A673 (cell line): ENCODE measurements at regions not wholly inside any gene's neighbourhood (a gene's known extent, or its start where the extent isn't known, plus 50 kb on each side); places are given as distances from the start of the nearest gene placed in this dataset.

Experiments
- BruUV-seq: library from RNA; stranded (reverse); fragments of 400-500 nt; replicated peaks from 2 replicates; lab custom pipeline; 2021; lab: Mats Ljungman, UMichigan
- CTCF ChIA-PET: fragments of 300-600 bp; sonication (Branson Sonifier 250); formaldehyde crosslinking; loops from one replicate; lab custom pipeline; 2022; ENCODE audit warnings: antibody characterized with exemption; lab: Charles Lee
- POLR2A ChIA-PET: fragments of 300-600 bp; sonication (Branson Sonifier 250); formaldehyde crosslinking; loops from one replicate; lab custom pipeline; 2022; ENCODE audit warnings: antibody characterized with exemption; ENCODE audit not compliant: low non-redundant PET; lab: Charles Lee
- DNase-seq: peaks from one replicate; pipeline ENCODE4 v3.0.0-alpha.2; 2015; ENCODE audit warnings: low spot score
- H3K27ac ChIP-seq: fragments of 200-600 bp; sonication (generic); 2 replicates; pipeline ENCODE4 v1.5.1; 2016; ENCODE audit warnings: mixed run types, low read depth, mild to moderate bottlenecking, mixed read lengths, antibody characterized with exemption, low read length; ENCODE audit not compliant: poor library complexity, severe bottlenecking
- H3K27me3 ChIP-seq: fragments of 200-600 bp; sonication (generic); replicated peaks from 2 replicates; pipeline ENCODE4 v1.6.1; 2017; ENCODE audit warnings: mixed run types, low read depth, mild to moderate bottlenecking, mixed read lengths, antibody characterized with exemption, low read length; ENCODE audit not compliant: insufficient read depth, poor library complexity
- H3K36me3 ChIP-seq: fragments of 200-600 bp; sonication (generic); 2 replicates; pipeline ENCODE4 v1.6.1; 2016; ENCODE audit warnings: mixed run types, mild to moderate bottlenecking, mixed read lengths, antibody characterized with exemption, low read length; ENCODE audit not compliant: insufficient read depth, poor library complexity, severe bottlenecking
- H3K4me1 ChIP-seq: fragments of 200-600 bp; sonication (generic); 2 replicates; pipeline ENCODE4 v1.6.1; 2017; ENCODE audit warnings: mixed run types, mild to moderate bottlenecking, mixed read lengths, antibody characterized with exemption, low read length; ENCODE audit not compliant: insufficient read depth, poor library complexity, severe bottlenecking
- H3K4me3 ChIP-seq: fragments of 200-600 bp; sonication (generic); 2 replicates; pipeline ENCODE4 v1.5.1; 2016; ENCODE audit warnings: low read depth, mixed run types, mild to moderate bottlenecking, mixed read lengths, low read length; ENCODE audit not compliant: poor library complexity, severe bottlenecking
- H3K9me3 ChIP-seq: fragments of 200-600 bp; sonication (generic); 2 replicates; pipeline ENCODE4 v1.6.1; 2016; ENCODE audit warnings: mixed run types, low read depth, mild to moderate bottlenecking, mixed read lengths, antibody characterized with exemption, low read length; ENCODE audit not compliant: poor library complexity, severe bottlenecking
- CTCF ChIP-seq: fragments of 300-800, 200-600 bp; sonication (generic); conservative IDR thresholded peaks from 2 replicates; pipeline ENCODE4 v1.5.1; 2017; ENCODE audit warnings: low read depth, mild to moderate bottlenecking, antibody characterized with exemption, low read length, moderate library complexity, mixed read lengths
- EZH2 ChIP-seq: fragments of 200-600 bp; sonication (generic); IDR thresholded peaks from 2 replicates; pipeline ENCODE4 v1.6.1; 2017; ENCODE audit warnings: borderline replicate concordance, low read depth, mild to moderate bottlenecking, mixed read lengths, antibody characterized with exemption, low read length; ENCODE audit not compliant: poor library complexity, severe bottlenecking
- intact Hi-C: fragments of 100-400 bp; cut with micrococcal nuclease; formaldehyde crosslinking; loops from one replicate; pipeline ENCODE4 v1.10.0; 2022; ENCODE audit not compliant: unreplicated experiment

GRCh38 chr10:70996549-70996948, 108.2 kb upstream of the PCBD1 start:
- H3K4me1 ChIP-seq = no peaks in the 10 kb centered on the region
- no peak overlapping the region for H3K4me3 ChIP-seq
- no peaks in the 10 kb centered on the region for H3K27me3 ChIP-seq
- no peaks in the 10 kb centered on the region for H3K36me3 ChIP-seq
- ChIA-PET POLR2A (no interaction called here), CTCF (no interaction called here)
- DNase-seq = no peak
- intact Hi-C loops = no loop called here
- TF ChIP-seq EZH2 (no peak), CTCF (no peak)
- BruUV-seq = no TSS peak
- H3K9me3 ChIP-seq = no peaks in the 10 kb centered on the region
- H3K27ac ChIP-seq = no peak overlapping the region

GRCh38 chr10:70997236-70997635, 108.9 kb upstream of the PCBD1 start:
- no peaks in the 10 kb centered on the region for H3K27me3 ChIP-seq
- intact Hi-C loops = no loop called here
- no peaks in the 10 kb centered on the region for H3K36me3 ChIP-seq
- POLR2A ChIA-PET = interaction anchor here (0.6 kb wide), 1 partner anchor 9 kb away, joined by 3 read pairs; no protein-coding TSS in a partner anchor
- CTCF ChIA-PET = no interaction called here
- no peak for DNase-seq
- no peak overlapping the region for H3K4me3 ChIP-seq
- H3K9me3 ChIP-seq = no peaks in the 10 kb centered on the region
- BruUV-seq = no TSS peak
- TF ChIP-seq EZH2 (no peak), CTCF (no peak)
- H3K4me1 ChIP-seq = no peaks in the 10 kb centered on the region
- no peak overlapping the region for H3K27ac ChIP-seq

GRCh38 chr10:70998086-70998485, 109.7 kb upstream of the PCBD1 start:
- CTCF ChIA-PET = no interaction called here
- H3K9me3 ChIP-seq = no peaks in the 10 kb centered on the region
- TF ChIP-seq EZH2 (no peak), CTCF (no peak)
- no peaks in the 10 kb centered on the region for H3K4me1 ChIP-seq
- POLR2A ChIA-PET = no interaction called here
- H3K27me3 ChIP-seq = no peaks in the 10 kb centered on the region
- no peaks in the 10 kb centered on the region for H3K36me3 ChIP-seq
- intact Hi-C loops = no loop called here
- DNase-seq = no peak
- BruUV-seq = no TSS peak
- H3K27ac ChIP-seq = no peak overlapping the region
- no peak overlapping the region for H3K4me3 ChIP-seq
